Stomach (tissue), 8 donors: ENCODE measurements at regions not wholly inside any gene's neighbourhood (a gene's known extent, or its start where the extent isn't known, plus 50 kb on each side); places are given as distances from the start of the nearest gene placed in this dataset.

Experiments used
- DNase-seq, 2 donors: peaks; one replicate each; pipeline versions ENCODE4 v3.0.0 to v3.0.0-alpha.2; 2013 to 2019
- H3K27ac ChIP-seq, 5 donors: fragments of 200-600 bp in 4 of 5; sonication (generic) in 4 of 5; one replicate each; pipeline ENCODE4 v1.5.1; 2013 to 2019; ENCODE audit warnings: mild to moderate bottlenecking in 1 of 5, moderate library complexity in 1 of 5
- H3K27me3 ChIP-seq, 3 donors: fragments of 200-600 bp; sonication (generic); one replicate each; pipeline ENCODE4 v1.5.1; 2017 to 2019; ENCODE audit warnings: mixed run types in 1 of 3
- H3K36me3 ChIP-seq, 4 donors: fragments of 200-600 bp; sonication (generic); 1 replicate in 3 of 4; 2 replicates in 1 of 4; pipeline ENCODE4 v1.5.1; 2016 to 2019
- H3K4me1 ChIP-seq, 4 donors: fragments of 200-600 bp; sonication (generic); one replicate each; pipeline ENCODE4 v1.5.1; 2016 to 2019
- H3K4me3 ChIP-seq, 4 donors: fragments of 200-600 bp; sonication (generic) in 3 of 4; one replicate each; pipeline ENCODE4 v1.5.1; 2016 to 2019; ENCODE audit warnings: mild to moderate bottlenecking in 1 of 4
- H3K9me3 ChIP-seq, 4 donors: fragments of 200-600 bp; sonication (generic); one replicate each; pipeline ENCODE4 v1.5.1; 2016 to 2019
- EP300 ChIP-seq: sonication (generic); formaldehyde crosslinking; IDR thresholded peaks from one replicate; pipeline ENCODE4 v1.6.1; 2017; ENCODE audit warnings: antibody characterized with exemption
- POLR2A ChIP-seq, 4 donors: fragments of 450-650 bp; IDR thresholded peaks; one replicate each; pipeline ENCODE4 v1.6.1; 2016; ENCODE audit warnings: antibody characterized with exemption in 4 of 4, control low read depth in 2 of 4, mild to moderate bottlenecking in 1 of 4, moderate library complexity in 1 of 4
- POLR2AphosphoS5 ChIP-seq, 3 donors: sonication (generic); formaldehyde crosslinking; IDR thresholded peaks; one replicate each; pipeline ENCODE4 v1.6.1; 2016; ENCODE audit warnings: antibody characterized with exemption in 3 of 3
- WGBS, 5 donors: extraction: QIAGEN DNeasy Blood & Tissue Kit in 3 of 5; methylation state at CpG; one replicate each; pipeline versions ENCODE4 v1.1.5 to v1.1.7; 2013 to 2018; 5-methylcytosine and 5-hydroxymethylcytosine counted together
- intact Hi-C: fragments of 100-400 bp; cut with DNase I; formaldehyde crosslinking; loops from one replicate; pipeline ENCODE4 v1.15.1; 2023; ENCODE audit warnings: low total_unique reads
- TF ChIP-seq, protein P1 (sequence below), 7 experiments: fragments of 450-650 bp in 4 of 7; fragments of 200-600 bp in 3 of 7; sonication (generic) in 3 of 7; IDR thresholded peaks; one replicate each; pipeline ENCODE4 v1.5.1; 2016 to 2019; ENCODE audit warnings: antibody characterized with exemption in 7 of 7, control low read depth in 2 of 7, mild to moderate bottlenecking in 1 of 7
- donor health status: healthy with polysubstance abuse.
- donor health status: Bipolar disorder and iron deficiency.
- donor health status: healthy.

DNA sequence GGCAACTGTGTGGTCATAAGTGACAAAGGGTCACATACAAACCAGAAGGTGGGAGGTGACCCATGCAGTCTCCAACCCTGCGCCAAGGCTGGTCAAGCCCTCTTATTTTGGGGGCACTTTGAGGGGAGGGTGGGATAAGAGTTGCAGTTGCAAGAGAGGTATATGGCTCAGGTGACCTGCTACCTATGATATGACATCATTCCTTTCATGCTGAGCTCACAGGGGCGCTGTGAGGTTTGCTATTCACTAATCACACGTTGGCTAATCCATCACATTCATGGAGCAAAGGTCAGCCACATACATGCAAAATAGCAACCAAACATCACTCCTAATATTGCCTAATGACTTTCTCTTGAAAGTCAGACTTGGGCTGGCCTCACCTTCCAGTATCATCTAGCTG lies 72.0 kb upstream of the PAXBP1 start:
- TF ChIP-seq POLR2AphosphoS5 (IDR thresholded peaks at IDR 0.05): no peak
- Histone ChIP-seq H3K27me3 (peaks cover 0 to 15% (median 0%) of the 10 kb centered on the region in 3 donors), H3K4me1 (no peaks in the 10 kb centered on the region), H3K27ac (no peak overlapping the region), H3K36me3 (no peaks in the 10 kb centered on the region), H3K4me3 (no peak overlapping the region), H3K9me3 (no peaks in the 10 kb centered on the region)
- intact Hi-C loops: no loop called here
- 64 to 68% (median 64%) methylated on average over 3 of the region's 3 CpGs for WGBS, 5 donors
- DNase-seq: no peak

DNA sequence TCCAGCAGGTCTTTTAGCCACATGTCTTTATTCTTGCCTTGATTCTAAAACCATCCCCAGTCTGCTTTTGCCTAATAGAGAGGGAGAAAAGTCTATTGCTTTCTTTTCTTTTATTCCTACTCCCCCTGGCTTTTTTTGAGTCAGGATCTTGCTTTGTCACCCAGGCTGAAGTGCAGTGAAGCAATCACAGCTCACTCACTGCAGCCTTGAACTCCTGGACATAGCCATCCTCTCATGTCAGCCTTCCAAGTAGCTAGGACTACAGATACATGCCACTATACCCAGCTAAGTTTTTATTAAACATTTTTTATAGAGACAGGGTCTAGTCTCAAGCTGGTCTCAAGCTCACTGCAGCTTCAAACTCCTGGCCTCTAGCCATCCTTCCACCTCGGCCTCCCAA lies 72.5 kb upstream of the PAXBP1 start:
- Histone ChIP-seq H3K27me3 (peaks cover 0 to 15% (median 0%) of the 10 kb centered on the region in 3 donors), H3K4me3 (no peak overlapping the region), H3K4me1 (no peaks in the 10 kb centered on the region), H3K9me3 (no peaks in the 10 kb centered on the region), H3K27ac (no peak overlapping the region), H3K36me3 (no peaks in the 10 kb centered on the region)
- intact Hi-C loops: no loop called here
- no peak for TF ChIP-seq EP300
- TF ChIP-seq POLR2A (IDR thresholded peaks at IDR 0.05): no peak
- no peak for TF ChIP-seq POLR2AphosphoS5 (IDR thresholded peaks at IDR 0.05)
- TF ChIP-seq, protein P1, sequence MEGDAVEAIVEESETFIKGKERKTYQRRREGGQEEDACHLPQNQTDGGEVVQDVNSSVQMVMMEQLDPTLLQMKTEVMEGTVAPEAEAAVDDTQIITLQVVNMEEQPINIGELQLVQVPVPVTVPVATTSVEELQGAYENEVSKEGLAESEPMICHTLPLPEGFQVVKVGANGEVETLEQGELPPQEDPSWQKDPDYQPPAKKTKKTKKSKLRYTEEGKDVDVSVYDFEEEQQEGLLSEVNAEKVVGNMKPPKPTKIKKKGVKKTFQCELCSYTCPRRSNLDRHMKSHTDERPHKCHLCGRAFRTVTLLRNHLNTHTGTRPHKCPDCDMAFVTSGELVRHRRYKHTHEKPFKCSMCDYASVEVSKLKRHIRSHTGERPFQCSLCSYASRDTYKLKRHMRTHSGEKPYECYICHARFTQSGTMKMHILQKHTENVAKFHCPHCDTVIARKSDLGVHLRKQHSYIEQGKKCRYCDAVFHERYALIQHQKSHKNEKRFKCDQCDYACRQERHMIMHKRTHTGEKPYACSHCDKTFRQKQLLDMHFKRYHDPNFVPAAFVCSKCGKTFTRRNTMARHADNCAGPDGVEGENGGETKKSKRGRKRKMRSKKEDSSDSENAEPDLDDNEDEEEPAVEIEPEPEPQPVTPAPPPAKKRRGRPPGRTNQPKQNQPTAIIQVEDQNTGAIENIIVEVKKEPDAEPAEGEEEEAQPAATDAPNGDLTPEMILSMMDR (IDR thresholded peaks at IDR 0.05): no peak
- no peak for DNase-seq
- 48 to 75% (median 72%) methylated on average over 1 of the region's 1 CpG for whole genome bisulfite sequencing, 5 donors

DNA sequence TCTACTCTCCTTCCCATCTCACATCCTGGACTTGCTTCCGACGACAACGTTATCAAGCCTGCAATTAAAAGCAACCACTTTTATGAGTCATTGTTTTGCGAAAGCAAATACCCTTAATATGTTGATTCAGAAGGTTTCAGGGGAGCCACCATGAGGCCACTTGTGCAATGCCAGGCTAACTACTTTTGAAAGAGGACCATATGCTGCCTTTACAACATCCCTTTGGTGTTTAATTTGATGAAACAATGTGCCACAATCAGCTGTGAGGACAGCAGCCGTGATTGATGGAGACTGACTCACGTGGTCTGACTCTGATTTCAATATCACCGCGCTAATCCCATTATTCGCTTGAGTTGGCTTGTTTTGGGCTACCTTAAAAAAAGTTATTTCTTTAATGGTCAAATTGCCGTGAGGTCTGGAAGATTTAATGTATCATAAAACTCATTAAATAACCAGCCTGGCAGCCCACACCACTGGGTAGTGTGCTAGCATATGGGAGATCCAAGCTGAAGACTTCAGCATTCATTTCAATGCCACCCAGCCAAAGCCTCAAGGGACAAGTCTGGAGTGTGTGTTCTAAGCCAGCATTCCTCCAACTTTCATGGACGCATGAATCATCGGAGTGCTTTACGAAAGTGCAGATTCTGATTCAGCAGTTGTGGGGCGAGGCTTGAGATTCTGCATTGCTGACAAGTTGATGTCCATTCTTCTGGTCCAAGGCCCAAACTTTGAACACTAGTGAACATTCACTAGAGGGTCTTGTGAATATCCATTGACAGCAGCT lies 73.3 kb upstream of the PAXBP1 start:
- intact Hi-C loops: no loop called here
- TF ChIP-seq, protein P1 (IDR thresholded peaks at IDR 0.05): no peak
- no peak for TF ChIP-seq EP300
- no peak for TF ChIP-seq POLR2A (IDR thresholded peaks at IDR 0.05)
- no peak for TF ChIP-seq POLR2AphosphoS5 (IDR thresholded peaks at IDR 0.05)
- no peaks in the 10 kb centered on the region for H3K36me3 ChIP-seq
- no peaks in the 10 kb centered on the region for H3K4me1 ChIP-seq
- peaks cover 0 to 19% (median 0%) of the 10 kb centered on the region in 3 donors for H3K27me3 ChIP-seq
- peak in 1 of 2 donors; percentile 11 for DNase-seq
- no peak overlapping the region for H3K27ac ChIP-seq
- WGBS, 5 donors: 63 to 68% (median 66%) methylated on average over 14 of the region's 14 CpGs
- no peaks in the 10 kb centered on the region for H3K9me3 ChIP-seq
- no peak overlapping the region for H3K4me3 ChIP-seq

DNA sequence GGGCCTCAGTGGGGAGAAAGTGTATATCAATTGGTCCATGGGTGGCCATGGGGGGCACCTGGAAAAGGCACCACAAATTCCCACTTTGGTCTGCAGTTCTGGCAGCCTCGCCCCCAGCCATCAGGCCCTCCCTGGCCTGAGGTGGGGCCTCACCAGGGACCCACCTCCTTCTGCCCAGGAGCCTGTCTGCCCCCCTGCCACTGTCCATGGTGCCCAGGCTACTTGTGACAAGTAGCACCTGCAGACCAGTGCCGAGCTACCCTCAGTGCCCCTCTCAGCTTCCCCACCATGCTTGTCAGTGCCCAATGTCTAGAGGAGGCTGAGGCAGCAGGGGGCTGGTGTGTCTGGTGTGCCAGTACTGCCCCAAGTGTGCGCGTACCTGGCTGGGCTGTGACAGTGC lies 87.1 kb upstream of the PAXBP1 start:
- 79 to 96% (median 91%) methylated on average over 3 to 4 of the region's 4 CpGs for WGBS, 5 donors
- Histone ChIP-seq H3K9me3 (peaks cover 0 to 22% (median 10%) of the 10 kb centered on the region in 4 donors), H3K4me3 (no peak overlapping the region), H3K4me1 (no peaks in the 10 kb centered on the region), H3K27ac (no peak overlapping the region), H3K27me3 (peaks cover 0 to 26% (median under 1%) of the 10 kb centered on the region in 3 donors), H3K36me3 (no peaks in the 10 kb centered on the region)
- intact Hi-C loops: no loop called here
- no peak for DNase-seq
- TF ChIP-seq, protein P1 (IDR thresholded peaks at IDR 0.05): no peak
- TF ChIP-seq POLR2A (IDR thresholded peaks at IDR 0.05) (no peak), EP300 (no peak), POLR2AphosphoS5 (IDR thresholded peaks at IDR 0.05) (no peak)

DNA sequence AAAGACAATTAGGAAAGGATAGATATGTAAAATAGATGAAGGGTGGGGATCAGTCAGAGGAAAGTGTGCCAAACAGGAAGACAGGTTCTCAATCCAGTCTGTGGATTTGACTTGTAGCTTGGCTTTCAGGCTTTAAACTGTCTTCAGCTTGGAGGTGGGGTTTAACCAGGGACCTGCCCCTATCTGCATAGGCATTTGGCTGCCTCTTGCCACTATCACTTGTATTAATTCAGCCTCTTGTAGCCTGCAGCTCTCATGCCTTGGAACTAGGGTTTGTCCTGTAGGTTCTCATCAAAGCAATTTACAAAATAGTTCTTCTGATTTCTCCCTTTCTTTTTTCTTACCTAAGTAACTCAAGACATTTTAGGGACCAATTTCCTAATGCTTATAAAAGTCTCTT lies 88.8 kb upstream of the PAXBP1 start:
- Histone ChIP-seq H3K36me3 (no peaks in the 10 kb centered on the region), H3K4me3 (no peak overlapping the region), H3K9me3 (peaks cover 0 to 22% (median 10%) of the 10 kb centered on the region in 4 donors), H3K27ac (no peak overlapping the region), H3K4me1 (no peaks in the 10 kb centered on the region), H3K27me3 (peaks cover 0 to 27% (median 4%) of the 10 kb centered on the region in 3 donors)
- no peak for DNase-seq
- intact Hi-C loops: no loop called here
- TF ChIP-seq POLR2A (IDR thresholded peaks at IDR 0.05) (no peak), POLR2AphosphoS5 (IDR thresholded peaks at IDR 0.05) (no peak), EP300 (no peak)
- TF ChIP-seq, protein P1 (IDR thresholded peaks at IDR 0.05): no peak
